NCI-H2029 treated with DMSO at 0.1 percent for 48 hours (cell line): ENCODE measurements at regions not wholly inside any gene's neighbourhood (a gene's known extent, or its start where the extent isn't known, plus 50 kb on each side); places are given as distances from the start of the nearest gene placed in this dataset.

ENCODE experiments used
- DNase-seq: peaks from one replicate; lab custom pipeline; 2025; lab: John Stamatoyannopoulos, UW

DNA sequence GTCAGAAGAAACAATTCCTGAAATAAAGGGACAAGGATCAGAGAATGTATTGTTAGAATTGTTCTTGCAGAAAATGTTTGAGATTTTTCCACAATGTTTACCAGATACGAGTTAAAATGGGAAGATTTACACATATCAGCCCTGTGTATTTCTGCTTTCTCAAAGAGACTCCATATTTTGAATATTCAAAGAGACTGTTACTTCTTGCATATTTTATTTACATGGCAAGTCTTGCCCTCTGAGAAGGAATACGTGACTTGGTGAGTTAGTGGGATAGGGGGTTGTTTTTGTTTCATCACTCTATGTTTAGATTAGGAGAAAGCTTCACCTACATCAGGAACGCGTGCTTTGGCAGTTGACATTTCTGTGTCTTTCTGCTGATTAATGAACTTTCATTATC is 56.1 kb upstream of the ZDHHC17 start:
- no peak for DNase-seq

DNA sequence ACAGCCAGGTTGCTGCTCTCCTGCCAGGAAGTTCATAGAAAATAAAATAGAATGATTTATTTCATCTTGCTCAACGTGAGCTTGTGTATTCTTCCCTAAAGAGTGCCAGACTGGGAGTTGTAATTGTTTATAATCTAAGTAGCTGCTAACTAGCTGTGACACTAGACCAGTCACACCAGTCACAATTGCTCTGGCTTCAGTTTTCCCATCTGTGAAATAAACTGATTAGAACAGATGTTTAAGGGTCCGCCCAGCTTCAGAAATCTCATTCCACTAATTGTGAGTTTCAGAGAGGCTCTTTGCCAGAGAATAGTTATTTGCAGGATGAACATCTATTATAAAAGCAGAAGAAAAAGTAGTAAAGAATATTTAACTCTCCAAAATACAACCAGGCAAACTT is 55.6 kb upstream of the ZDHHC17 start:
- no peak for DNase-seq

DNA sequence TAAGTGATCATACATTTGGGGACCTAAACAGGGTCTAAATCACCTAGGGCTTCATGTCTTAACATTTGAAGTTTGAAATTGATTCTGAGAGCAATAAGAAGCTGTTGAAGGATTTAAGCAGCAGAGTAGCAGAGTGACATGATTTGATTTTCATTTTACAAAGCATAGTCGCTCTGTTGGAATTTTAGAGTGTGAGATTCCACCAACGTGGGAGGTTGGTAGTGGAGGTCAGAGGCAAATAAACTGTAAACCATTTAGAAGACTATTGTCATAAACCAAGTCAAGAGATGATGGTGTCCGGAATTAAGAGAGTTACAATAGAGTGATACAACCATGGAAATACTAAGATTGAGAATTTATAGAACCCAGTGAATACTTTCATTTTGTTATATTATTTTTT is 52.7 kb upstream of the ZDHHC17 start:
- no peak for DNase-seq

DNA sequence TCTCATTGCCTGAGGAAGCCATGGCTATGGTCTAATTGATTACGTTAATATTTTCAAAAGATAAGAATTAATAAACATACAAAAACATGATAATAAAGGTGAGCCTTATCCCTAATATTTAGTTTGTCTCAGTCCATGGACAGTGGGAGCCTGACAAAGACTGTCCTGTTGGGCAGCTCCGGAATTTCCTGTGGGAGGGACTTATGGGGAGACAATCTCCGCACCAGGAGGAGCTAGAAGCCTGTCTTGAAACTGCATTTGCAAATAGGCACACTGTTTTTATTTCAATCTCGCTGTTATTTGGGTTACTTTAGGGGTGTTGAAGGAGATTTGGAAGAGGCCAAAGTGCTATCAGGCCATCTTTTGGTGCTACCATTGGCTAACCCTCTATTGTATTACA is 50.8 kb upstream of the ZDHHC17 start:
- DNase-seq: no peak

DNA sequence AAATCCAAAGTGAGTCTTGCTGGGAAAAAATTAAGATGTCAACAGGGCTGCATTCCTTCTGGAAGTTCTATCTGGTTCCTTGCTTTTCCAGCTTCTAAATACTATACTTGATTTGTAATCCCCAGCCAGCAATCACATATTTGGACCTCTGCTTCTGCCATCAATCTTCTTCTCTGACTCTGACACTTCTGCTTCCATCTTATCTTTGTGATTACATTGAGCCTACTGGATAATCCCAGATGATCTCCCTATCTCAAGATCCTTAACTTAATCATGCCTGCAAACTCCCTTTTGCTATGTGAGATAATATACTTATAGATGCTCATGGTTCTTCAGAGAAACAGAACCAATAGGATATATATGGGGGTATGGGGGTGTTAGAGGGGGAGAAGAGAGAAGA is 49.9 kb upstream of the ZDHHC17 start:
- DNase-seq: no peak
